HL-60 (cell line): ENCODE measurements at regions not wholly inside any gene's neighbourhood (a gene's known extent, or its start where the extent isn't known, plus 50 kb on each side); places are given as distances from the start of the nearest gene placed in this dataset.
"Not testable (repeated sequence)": the region's sequence is repeated elsewhere in the genome, so short reads cannot be mapped to it uniquely, and the experiment has no call there.

Source experiments
- DNase-seq, 2 experiments: peaks; one replicate each; pipeline ENCODE4 v3.0.0-alpha.2; 2010 to 2020; ENCODE audit warnings: low read depth in 1 of 2, low spot score in 1 of 2
- H3K27ac ChIP-seq: fragments of 250-450 bp; sonication (Bioruptor Pico); replicated peaks from 2 replicates; pipeline ENCODE4 v1.5.1; 2020; ENCODE audit warnings: mild to moderate bottlenecking, moderate library complexity
- H3K27me3 ChIP-seq: fragments of 250-450 bp; sonication (Bioruptor Pico); 2 replicates; pipeline ENCODE4 v1.5.1; 2021; ENCODE audit warnings: mild to moderate bottlenecking, moderate library complexity; ENCODE audit not compliant: insufficient read depth, poor library complexity, severe bottlenecking
- H3K4me3 ChIP-seq: replicated peaks from 2 replicates; pipeline ENCODE4 v1.5.1; 2011; ENCODE audit warnings: mild to moderate bottlenecking, control low read depth, low read length; ENCODE audit not compliant: insufficient read depth
- CTCF ChIP-seq: IDR thresholded peaks from one replicate; pipeline ENCODE4 v1.5.1; 2011; ENCODE audit warnings: low read length, control low read depth, inconsistent platforms; ENCODE audit not compliant: insufficient read depth
- GABPA ChIP-seq: IDR thresholded peaks from 2 replicates; pipeline ENCODE4 v1.6.1; 2012; ENCODE audit warnings: low read depth
- POLR2AphosphoS5 ChIP-seq: IDR thresholded peaks from 2 replicates; pipeline ENCODE4 v1.6.1; 2012; ENCODE audit warnings: low read depth
- REST ChIP-seq: IDR thresholded peaks from 2 replicates; pipeline ENCODE4 v1.6.1; 2012; ENCODE audit warnings: low read depth; ENCODE audit not compliant: insufficient replicate concordance
- SPI1 ChIP-seq: IDR thresholded peaks from 2 replicates; pipeline ENCODE4 v1.6.1; 2012; ENCODE audit warnings: low read depth, mild to moderate bottlenecking, borderline replicate concordance

GRCh38 chr3:145024700-145025099 lies 1053.1 kb downstream of the DIPK2A start:
- no peak for DNase-seq
- Histone ChIP-seq H3K27me3 (no peaks in the 10 kb centered on the region), H3K27ac (no peak overlapping the region), H3K4me3 (no peak overlapping the region)
- TF ChIP-seq CTCF (no peak), POLR2AphosphoS5 (no peak), SPI1 (no peak), GABPA (no peak), REST (no peak)

- not testable (repeated sequence) for H3K27ac ChIP-seq, H3K4me3 ChIP-seq, H3K27me3 ChIP-seq, DNase-seq
These were observed 1055.6 kb downstream of the DIPK2A start for GRCh38 chr3:145027186-145027585.

- H3K27me3 ChIP-seq = no peaks in the 10 kb centered on the region
- no peak for DNase-seq
- H3K27ac ChIP-seq = no peak overlapping the region
- no peak for TF ChIP-seq GABPA
- no peak for TF ChIP-seq REST
- no peak for TF ChIP-seq CTCF
- no peak for TF ChIP-seq SPI1
- TF ChIP-seq POLR2AphosphoS5 = no peak
- no peak overlapping the region for H3K4me3 ChIP-seq
These were observed 1061.2 kb downstream of the DIPK2A start for GRCh38 chr3:145032791-145033190.

- no peak overlapping the region for H3K4me3 ChIP-seq
- no peak for TF ChIP-seq GABPA
- TF ChIP-seq POLR2AphosphoS5 = no peak
- TF ChIP-seq SPI1 = no peak
- no peak for TF ChIP-seq REST
- TF ChIP-seq CTCF = no peak
- DNase-seq = no peak
- H3K27ac ChIP-seq = no peak overlapping the region
- H3K27me3 ChIP-seq = no peaks in the 10 kb centered on the region
These were observed 1064.1 kb downstream of the DIPK2A start for GRCh38 chr3:145035682-145036081.

- not testable (repeated sequence) for H3K27ac ChIP-seq, DNase-seq, H3K27me3 ChIP-seq, H3K4me3 ChIP-seq
These were observed 1082.4 kb downstream of the DIPK2A start for GRCh38 chr3:145054055-145054454.
